ENCODE measurements at regions not wholly inside any gene's neighbourhood (a gene's known extent, or its start where the extent isn't known, plus 50 kb on each side); places are given as distances from the start of the nearest gene placed in this dataset.
A peak's percentile ranks its signal among the peaks of the same experiment; 100 is the strongest.

DNA sequence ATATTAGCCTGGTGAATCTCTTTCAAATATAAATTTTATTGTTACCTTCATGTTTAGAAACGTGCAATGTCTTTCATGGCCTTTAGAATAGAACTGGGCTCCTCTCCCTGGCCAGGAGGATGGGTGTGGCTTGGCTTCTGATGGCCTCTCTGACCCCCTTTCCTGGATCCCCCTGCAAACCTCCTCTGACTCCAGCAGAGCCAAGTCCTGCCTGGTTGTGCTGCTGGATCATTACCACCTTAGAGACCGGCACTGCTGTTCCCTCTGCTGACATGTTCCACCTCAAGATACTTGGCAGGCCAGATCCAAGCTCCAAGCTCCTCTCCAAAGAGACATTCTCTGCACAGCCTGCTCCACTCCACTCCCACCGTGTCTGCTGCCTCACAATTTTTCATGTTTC is 823.8 kb upstream of the HS6ST1 start:
- no peak for DNase-seq (ENCODE audit: low spot score)

DNA sequence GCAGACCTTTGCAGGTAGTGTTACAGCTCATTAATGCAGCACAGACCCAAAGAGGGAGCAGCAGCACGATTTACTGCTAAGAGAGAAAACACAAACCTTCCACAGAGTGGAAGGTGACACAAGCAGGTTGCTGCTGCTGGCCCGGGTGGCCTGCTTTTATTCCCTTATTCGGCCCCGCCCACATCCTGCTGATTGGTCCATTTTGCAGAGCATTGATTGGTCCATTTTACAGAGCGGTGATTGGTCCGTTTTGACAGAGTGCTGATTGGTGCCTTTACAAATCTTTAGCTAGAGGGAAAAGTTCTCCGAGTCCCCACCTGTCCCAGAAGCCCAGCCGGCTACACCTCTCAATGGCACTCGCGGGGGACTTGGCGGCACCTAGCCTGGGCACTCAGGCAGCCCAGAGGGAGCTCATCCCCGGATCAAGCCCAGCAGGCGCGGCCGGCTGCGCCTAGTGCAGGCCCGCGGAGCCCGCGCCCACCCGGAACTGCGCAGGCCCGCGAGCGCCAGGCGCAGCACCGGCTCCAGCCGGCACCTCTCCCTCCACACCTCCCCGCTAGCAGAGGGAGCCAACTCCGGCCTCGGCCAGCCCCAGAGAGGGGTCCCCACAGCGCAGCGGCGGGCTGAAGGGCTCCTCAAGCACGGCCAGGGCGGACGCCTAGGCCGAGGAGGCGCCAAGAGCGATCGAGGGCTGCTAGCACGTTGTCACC is 825.6 kb upstream of the HS6ST1 start:
- no peak for DNase-seq (ENCODE audit: low spot score)

DNA sequence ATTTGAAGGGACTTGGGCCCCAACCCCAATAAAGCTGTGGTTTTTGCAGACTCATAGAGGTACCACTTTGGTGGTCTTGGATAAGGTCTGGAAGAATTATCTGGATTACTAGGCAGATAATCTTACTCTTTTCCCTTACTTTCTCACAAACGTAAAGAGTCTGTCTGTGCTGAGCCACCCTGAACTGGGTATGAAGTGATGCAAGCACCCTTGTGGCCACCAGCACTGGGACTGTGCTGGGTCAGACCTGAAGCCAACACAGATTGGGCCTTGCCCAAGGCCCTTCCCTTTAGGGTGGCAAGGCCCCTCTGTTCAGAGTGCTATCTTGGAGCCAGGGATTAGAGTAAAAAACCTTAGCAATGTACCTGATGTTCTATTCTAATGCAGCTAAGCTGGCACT is 827.0 kb upstream of the RAB6C start:
- DNase-seq (ENCODE audit: low spot score) = no peak

DNA sequence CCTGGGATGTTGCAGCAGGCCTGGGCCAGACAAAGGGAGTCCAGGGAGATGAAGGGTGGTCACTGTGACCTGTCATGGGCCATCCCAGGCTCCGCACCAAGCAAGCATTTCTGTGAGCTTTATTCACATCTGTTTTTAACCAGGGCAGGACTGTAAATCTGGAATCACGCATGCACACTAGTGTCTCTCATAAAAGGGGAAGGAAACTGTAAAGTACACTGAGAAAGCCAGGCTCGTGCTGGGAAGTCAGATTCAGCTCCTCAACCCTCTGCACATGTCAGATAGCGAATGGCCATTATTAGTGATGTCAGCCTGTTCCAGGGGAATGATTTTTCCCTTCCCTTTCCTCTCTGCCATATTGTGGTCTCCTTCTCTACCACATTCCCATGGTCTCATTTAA is 818.6 kb upstream of the RAB6C start:
- no peak for DNase-seq (ENCODE audit: low spot score)

DNA sequence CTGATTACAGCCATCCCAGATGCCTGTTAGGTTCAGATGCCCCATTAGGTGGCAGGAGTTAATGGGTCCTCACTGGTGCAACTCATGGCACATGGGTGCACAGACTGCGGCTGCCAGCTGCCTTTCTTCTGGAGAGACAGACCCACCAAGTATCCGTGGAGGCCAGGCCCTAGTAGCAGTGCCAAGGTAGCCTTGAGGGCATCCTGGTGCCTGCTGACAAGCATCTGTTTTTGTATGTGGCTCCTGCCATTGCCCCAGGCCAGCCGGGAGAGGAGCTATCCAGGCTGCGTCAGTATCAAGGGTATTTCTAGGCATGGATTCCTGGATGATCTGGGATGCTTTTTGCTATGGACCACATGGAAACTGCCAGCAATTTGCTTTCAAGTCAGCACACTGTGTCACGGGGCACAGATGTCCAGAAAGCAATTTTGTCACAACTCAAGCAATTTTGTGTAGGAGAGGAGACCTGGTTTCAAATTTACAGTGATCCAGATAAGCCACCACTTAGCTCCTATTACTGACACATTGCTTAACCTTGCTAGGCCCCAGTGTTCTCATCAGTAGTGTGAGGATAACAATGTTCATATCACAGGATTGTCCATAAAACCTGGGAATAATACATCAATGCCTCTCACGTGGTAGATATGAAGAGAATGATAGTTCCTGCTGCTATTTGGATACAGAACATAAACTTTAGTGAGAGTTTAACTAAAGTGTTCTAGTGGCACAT is 815.1 kb upstream of the RAB6C start:
- no peak for DNase-seq (ENCODE audit: low spot score)

DNA sequence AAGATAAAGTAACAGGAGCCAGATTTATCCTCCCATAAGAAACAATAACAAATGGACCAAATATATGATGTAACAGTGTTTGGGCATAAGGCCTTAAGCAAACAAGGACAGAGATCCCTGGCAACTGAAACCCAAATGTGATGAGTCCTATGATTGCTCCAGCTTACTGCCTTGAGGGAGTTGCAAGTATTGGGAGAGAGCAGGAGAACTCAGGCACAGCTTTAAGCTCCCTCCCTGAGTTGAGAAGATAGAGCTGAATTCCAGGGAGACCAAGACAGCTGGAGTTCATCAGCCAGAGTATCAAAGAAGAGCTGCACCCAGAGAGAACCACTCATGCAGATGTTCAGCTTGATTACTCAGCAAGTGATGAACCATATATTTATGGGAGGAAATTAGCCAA is 814.5 kb upstream of the RAB6C start:
- DNase-seq (ENCODE audit: low spot score) = no peak

DNA sequence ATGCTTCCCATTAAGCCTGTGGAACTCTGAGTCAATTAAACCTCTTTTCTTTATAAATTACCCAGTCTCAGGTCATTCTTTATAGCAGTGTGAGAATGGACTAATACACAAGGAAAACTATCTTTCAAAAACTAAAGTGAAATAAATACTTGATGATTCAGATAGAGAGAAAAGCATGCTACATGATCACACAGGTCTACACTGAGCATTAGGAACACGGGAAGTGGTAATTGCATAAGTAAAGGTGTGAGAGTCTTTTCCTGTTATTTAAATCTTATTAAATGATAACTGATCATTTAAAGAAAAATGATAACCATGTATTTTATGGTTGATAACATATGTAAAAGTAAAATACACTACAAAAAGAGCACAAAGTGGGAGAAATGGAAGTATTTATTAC is 812.0 kb upstream of the RAB6C start:
- no peak for DNase-seq (ENCODE audit: low spot score)

DNA sequence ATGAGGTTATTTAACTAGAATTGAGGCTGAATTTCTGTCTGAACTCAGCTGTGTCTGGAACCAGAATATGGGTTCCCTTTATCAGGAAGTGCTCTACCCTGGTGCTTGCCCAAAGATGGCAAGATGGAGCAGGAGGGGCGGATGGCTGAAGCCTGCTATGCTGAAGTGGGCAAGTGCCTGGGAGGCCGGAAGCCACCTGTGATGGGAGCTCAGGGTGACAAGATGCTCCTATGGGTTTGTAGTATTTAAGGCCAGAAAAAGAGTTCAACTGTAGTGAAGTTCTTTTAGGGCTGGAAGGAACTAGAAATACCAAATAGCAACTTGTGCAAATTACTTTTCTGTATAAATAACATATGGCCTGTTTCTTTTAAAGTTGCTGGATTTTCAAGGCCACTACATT is 808.9 kb upstream of the RAB6C start:
- DNase-seq (ENCODE audit: low spot score) = no peak

DNA sequence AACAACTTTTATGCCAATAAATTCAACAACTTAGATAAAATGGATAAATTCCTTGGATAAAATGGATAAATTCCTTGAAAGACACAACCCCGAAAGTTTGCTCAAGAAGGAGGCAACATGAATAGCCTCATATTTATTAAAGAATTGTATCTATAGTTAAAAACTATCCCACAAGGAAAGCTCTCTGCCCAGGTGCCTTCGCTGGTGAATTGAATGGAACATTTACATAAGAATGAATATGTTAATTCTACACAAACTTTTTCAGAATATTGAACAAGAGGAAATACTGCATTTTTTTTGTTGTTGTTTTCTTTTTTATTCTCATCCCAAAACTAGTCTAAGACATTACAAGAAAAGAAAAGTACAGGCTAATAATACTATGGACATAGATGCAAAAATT is 805.3 kb upstream of the RAB6C start:
- DNase-seq (ENCODE audit: low spot score) = no peak

DNA sequence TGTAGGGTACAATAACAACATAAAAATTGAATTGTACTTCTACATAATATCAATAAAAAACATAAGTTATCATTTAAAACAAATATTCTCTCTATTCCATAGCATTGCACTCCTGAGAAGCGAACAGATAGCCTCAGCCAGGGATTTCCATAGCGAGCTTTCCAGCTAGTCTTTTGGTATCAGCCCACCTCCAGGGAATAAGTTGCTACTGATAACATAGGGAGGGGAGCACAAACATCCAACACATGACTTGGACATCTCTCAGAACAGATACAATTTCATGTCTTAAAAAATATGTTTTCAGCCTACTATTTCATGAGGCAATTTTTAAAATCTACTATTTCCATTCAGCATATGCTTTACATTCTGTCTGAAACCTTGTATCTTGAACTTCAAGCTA is 804.4 kb upstream of the RAB6C start:
- DNase-seq (ENCODE audit: low spot score) = no peak

DNA sequence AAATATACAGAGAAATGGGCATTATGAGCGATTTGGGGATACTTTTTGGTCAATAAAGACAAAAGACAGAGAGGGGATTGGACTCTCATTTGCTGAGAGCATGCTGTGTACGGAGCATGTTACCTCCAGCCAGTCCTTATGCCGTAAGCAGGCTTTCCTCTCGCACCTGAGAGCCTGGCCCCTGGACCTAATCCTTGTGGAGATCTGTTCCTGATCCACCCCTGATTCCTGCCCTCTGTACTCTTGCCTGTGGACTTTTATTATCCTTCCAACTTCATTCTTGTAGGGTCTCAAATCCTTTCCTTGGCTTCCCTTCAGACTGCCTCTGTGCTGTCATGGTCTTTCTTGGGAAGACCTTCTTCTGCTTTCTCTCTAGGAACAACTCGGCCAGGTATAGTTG is 803.1 kb upstream of the RAB6C start:
- no peak for DNase-seq (ENCODE audit: low spot score)

DNA sequence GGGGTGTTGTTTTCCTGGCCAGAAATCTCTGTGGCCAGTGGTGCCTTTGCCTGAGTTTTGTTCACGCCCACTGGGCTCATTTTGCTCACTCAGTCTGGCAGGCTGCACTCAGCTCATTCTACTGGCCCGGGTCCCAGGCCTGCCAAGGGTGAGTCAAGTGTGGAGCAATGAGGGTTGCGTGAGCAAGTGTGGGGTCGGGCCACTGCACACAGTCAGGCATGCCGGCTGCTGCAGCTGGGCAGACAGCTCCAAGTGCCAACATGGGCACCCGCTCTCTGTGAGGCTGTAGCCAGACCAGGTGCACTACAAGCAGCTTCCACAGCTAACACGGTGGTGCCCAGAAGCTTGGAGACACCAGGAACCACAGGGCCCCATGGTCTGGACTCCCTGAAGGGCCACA is 801.1 kb upstream of the RAB6C start:
- peak; percentile 46 for DNase-seq (ENCODE audit: low spot score)

DNA sequence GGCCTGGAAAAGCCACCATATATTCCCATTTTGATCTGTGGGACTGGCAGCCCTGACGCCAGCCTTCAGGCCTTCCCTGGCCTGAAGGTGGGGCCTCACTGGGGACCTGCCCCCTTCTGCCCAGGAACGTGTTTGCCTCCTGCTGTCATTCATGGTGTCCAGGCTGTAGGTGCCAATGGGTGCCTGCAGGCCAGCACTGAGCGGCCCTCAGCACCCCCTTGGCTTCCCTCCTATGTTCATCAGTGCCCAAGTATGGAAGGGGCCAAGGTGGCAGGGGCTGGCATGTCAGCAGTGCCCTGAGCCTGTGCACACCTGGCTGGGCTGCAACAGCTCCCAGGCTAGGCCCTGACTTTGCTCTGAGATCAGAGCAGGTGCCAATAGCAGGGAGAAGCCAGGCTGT is 800.3 kb upstream of the RAB6C start:
- DNase-seq (ENCODE audit: low spot score) = no peak

DNA sequence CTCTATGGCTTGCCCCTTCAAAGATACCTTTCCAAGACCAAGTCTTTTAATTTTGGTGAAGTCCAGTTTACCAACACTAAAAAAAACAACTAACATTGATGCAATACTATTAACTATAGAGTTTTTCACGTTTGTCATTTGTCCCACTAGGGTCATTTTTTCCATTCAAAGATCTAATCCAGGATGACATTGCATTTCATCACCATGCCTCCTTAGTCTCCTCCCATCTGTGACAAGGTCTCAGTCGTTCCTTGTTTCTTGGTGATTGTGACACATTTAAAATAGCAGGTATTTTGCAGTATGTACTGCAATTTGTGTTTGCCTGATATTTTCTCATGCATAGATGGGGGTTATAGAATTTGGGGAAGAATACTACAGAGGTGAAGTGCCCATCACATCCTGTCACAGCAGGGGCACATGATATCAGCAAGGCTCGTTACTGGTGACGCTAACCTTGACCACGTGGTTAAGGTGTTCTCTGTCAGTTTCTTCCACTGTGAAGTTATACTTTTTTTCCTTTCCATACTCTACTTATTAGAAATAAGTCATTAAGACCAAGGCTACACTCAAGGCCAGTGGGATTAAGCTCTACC is 799.2 kb upstream of the RAB6C start:
- no peak for DNase-seq (ENCODE audit: low spot score)

DNA sequence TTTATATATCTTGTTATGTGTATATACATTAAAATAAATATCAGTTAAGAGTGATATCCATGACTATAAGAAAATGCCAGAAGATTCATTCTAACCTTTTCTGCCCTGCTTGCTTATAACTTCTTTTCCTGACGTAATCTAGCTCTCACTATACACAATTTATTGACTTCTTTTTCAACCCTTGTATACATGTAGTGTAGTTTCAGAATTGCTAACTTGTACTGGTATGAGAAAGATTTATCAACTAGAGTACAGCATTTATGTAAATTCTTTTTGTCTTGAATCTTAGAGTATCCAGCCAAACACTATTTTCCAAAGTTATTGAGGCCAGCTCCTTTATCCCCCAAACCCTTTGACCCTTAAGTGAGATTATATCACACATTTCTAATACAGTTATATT is 798.0 kb upstream of the RAB6C start:
- no peak for DNase-seq (ENCODE audit: low spot score)

DNA sequence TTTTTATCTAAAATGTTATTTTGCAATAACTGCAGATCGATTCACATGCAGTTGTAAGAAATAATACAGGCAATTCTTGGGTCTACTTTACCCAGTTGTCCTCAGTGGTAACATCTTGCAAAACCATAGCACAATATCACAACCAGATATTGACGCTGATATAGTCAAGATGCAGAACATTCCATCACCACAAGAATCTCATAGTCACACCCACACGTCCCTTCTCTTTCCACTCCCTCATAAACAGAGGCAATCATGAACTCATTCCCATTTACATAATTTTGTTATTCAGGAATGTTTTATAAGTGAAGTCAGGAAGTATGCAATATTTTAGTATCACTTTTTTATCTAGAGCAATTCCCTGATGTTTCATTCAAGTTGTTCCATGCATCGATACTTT is 797.5 kb upstream of the RAB6C start:
- no peak for DNase-seq (ENCODE audit: low spot score)

DNA sequence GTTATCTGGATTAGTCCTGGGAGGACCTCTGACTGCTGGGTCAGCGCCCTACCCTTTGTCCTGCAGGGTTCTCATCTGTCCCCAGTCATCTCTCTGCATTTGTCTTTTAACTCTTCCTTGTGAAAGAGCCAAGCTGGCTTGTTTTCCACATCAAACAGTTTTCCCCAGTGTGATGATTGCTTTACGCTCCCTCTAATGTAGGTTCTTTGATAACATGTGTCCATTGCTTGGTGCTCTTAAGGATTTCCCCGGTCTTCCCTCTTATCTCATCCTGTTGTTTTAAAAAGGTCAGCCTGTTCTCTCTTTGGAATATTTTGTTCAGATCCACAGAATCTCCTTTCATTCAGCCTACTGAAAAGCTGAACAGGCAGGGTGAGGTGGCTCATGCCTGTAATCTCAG is 792.1 kb upstream of the RAB6C start:
- no peak for DNase-seq (ENCODE audit: low spot score)

DNA sequence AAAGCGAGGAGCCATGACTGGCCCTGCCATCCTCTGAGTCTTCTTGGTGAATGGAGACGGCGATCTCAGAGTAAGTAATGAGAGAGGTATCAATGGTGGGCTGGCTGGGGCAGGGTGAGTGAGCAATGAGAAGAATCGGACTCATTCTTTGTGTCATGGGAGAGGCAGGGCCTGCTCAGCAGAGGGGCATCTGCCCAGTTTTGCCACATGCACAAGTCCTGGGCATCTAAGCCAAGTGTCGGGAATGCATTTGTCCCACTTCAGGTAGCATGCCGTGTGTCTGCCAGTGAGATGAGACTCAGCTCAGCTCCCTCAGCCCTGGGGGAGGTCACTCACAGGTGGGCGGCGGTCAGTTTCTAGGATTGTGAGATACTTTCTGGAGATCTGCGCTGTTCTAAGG is 791.0 kb upstream of the RAB6C start:
- DNase-seq (ENCODE audit: low spot score) = no peak

DNA sequence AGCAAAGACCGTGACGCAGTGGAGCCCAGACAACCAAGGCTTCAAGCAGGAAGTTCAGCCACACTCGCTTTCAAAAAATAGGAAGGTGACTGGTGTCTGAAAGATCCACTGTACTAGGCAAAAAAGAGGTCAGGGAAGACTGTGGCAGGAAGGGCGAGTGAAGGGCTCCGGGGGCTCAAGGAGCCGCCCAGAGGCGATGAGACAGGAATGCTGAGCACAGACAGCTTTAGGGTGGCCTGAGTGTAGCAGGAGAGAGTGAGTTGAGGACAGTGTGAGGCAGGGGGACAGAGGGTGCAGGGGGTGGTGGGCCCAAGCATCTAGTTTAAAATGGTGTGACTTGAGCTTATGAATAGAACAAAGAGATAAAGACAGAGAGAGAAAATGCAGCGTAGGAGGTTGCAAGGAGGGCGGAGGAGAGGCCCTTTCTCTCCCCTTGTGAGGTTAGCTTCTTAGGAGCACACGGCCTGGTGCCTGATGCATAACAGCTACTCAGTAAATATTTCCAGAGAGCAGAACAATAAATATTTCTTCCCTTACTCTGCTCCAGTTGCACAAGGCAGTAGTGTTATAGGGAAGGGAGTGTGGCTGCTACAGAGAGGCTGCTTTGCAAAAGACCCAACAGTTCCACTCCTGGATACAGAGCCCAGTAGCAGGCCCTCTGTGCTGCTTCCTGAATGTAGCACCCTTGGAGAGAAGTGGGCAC is 789.7 kb upstream of the RAB6C start:
- DNase-seq (ENCODE audit: low spot score) = no peak

DNA sequence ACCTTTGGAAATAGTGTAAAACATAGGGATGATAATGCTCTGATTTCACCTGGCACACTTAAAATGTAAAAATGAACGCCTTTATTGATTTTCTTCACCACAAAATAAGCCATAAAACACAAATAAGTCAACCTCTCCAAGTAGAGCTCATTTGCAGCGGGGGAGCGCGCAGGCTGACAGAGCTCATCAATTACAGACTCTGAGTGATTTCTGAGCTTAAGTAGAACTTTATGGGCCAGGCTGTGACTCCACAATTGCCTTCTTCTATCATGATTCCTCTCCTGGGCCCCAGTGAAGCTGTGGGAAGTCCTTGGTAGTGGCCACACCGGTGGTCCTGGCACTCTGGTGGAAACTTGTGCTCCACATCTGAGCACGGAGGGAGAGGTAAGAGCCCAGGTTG is 789.0 kb upstream of the RAB6C start:
- DNase-seq (ENCODE audit: low spot score) = no peak

DNA sequence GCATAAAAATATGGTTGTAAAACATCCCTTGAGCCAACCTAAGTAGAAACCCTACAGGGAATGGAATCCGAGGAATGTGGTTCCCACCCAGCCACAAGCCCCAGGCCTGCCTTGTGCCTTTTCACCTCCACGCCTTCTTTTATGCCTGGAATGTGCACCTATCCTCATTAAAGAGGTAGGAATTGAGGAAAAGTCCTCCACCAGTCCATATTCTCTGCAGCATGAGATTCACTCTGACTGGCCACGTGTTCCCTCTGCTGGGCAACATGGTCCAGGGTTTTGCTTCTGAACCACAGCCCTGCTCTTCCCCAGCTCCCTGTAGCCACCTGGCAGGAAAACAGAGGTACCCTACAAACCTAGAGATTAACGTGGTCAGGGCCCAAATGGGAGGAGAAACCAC is 787.9 kb upstream of the RAB6C start:
- peak; percentile 47 for DNase-seq (ENCODE audit: low spot score)

DNA sequence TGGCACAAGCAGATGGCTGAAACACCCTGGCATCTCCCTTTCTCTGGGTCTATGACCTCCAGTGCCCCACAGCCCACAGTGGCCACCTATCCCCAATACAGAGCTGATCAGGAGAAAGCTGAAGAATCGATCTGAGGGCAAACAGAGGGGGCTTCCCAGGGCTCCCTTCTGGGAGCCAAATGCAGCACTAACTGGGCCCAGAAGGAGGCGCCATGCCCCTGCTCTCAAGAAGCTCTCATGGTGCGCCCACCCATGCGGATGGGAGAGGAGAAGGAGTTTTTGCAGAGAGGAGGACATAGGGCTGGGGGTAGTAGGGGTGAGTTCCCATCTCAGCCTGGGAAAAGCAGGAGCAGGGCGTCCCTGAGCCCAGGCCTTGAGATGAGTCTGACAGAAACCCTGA is 787.3 kb upstream of the RAB6C start:
- no peak for DNase-seq (ENCODE audit: low spot score)

DNA sequence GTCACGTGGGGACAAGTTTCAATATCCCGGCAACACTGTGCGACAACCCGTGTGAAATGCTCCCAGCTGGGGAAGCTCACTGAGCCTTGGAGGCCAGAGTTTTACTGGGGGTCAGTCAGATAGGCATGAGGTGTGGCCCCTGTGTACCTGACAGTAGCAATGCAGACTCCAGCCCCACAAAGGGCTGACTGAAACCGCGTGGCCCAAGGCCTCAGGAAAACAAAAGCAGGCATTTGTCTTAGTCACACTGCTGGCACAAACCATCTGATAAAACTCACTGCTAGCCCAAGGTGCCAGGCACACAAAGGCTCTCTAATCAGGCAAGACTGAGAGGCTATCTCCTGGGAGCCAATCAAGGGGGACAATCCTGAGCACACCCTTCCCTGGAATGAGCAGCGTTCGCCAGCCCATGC is 786.6 kb upstream of the RAB6C start:
- peak; percentile 4 for DNase-seq (ENCODE audit: low spot score)
